Keratinocyte (primary cell): ENCODE measurements at regions not wholly inside any gene's neighbourhood (a gene's known extent, or its start where the extent isn't known, plus 50 kb on each side); places are given as distances from the start of the nearest gene placed in this dataset.
"Not testable (repeated sequence)": the region's sequence is repeated elsewhere in the genome, so short reads cannot be mapped to it uniquely, and the experiment has no call there.

Source experiments
- DNase-seq: peaks from one replicate; pipeline ENCODE4 v3.0.0-alpha.2; 2011; ENCODE audit warnings: low read depth, missing footprints, low spot score
- FAIRE-seq: peaks from 2 replicates; lab custom pipeline; 2011; peaks lifted over from hg19 to GRCh38; lab: Jason Lieb, UNC
- H2AFZ ChIP-seq: 2 replicates; pipeline ENCODE4 v1.6.0; 2012; ENCODE audit warnings: low read length, control low read depth, inconsistent platforms; ENCODE audit not compliant: control insufficient read depth
- H3K27ac ChIP-seq: 2 replicates; pipeline ENCODE4 v1.5.1; 2011; ENCODE audit warnings: low read length; ENCODE audit not compliant: control insufficient read depth, insufficient read depth
- H3K27me3 ChIP-seq: 3 replicates; pipeline ENCODE4 v1.6.0; 2011; ENCODE audit warnings: low read length; ENCODE audit not compliant: control insufficient read depth, insufficient read depth; ENCODE audit errors: extremely low read depth
- H3K36me3 ChIP-seq, 2 experiments: 2 replicates in 1 of 2; 3 replicates in 1 of 2; pipeline ENCODE4 v1.5.1; 2011; ENCODE audit warnings: low read length in 2 of 2, mild to moderate bottlenecking in 1 of 2; ENCODE audit not compliant: control insufficient read depth in 2 of 2, insufficient read depth in 2 of 2; ENCODE audit errors: extremely low read depth in 1 of 2
- H3K4me1 ChIP-seq: 3 replicates; pipeline ENCODE4 v1.5.1; 2011; ENCODE audit warnings: low read length; ENCODE audit not compliant: control insufficient read depth, insufficient read depth; ENCODE audit errors: extremely low read depth
- H3K4me2 ChIP-seq: 3 replicates; pipeline ENCODE4 v1.6.0; 2011; ENCODE audit warnings: low read depth, low read length; ENCODE audit not compliant: control insufficient read depth, insufficient read depth; ENCODE audit errors: extremely low read depth
- H3K4me3 ChIP-seq, 3 experiments: fragments of 200-600 bp in 1 of 3; sonication (generic) in 1 of 3; 2 replicates in 2 of 3; 3 replicates in 1 of 3; pipeline ENCODE4 v1.5.1; 2011 to 2016; ENCODE audit warnings: low read length in 3 of 3, mild to moderate bottlenecking in 3 of 3, control low read depth in 2 of 3, inconsistent platforms in 1 of 3, low read depth in 1 of 3, mixed read lengths in 1 of 3, mixed run types in 1 of 3, moderate library complexity in 1 of 3; ENCODE audit not compliant: control insufficient read depth in 2 of 3, insufficient read depth in 2 of 3; ENCODE audit errors: extremely low read depth in 1 of 3
- H3K79me2 ChIP-seq: 2 replicates; pipeline ENCODE4 v1.6.0; 2012; ENCODE audit warnings: low read length; ENCODE audit not compliant: control insufficient read depth, insufficient read depth
- H3K9ac ChIP-seq: 3 replicates; pipeline ENCODE4 v1.6.0; 2011; ENCODE audit warnings: low read length; ENCODE audit not compliant: control insufficient read depth, insufficient read depth; ENCODE audit errors: extremely low read depth
- H3K9me1 ChIP-seq: 3 replicates; pipeline ENCODE4 v1.6.0; 2011; ENCODE audit warnings: low read length; ENCODE audit not compliant: control insufficient read depth, insufficient read depth; ENCODE audit errors: extremely low read depth
- H3K9me3 ChIP-seq: 2 replicates; pipeline ENCODE4 v1.5.1; 2012; ENCODE audit warnings: low read depth, low read length; ENCODE audit not compliant: control insufficient read depth
- H4K20me1 ChIP-seq: 3 replicates; pipeline ENCODE4 v1.6.0; 2011; ENCODE audit warnings: low read length; ENCODE audit not compliant: control insufficient read depth, insufficient read depth; ENCODE audit errors: extremely low read depth
- EZH2 ChIP-seq: IDR thresholded peaks from one replicate; pipeline ENCODE4 v1.6.1; 2012; ENCODE audit warnings: inconsistent platforms, mild to moderate bottlenecking, low read length, moderate library complexity
- dilution Hi-C: fragments of 300-500 bp; cut with MboI; formaldehyde crosslinking; loops from one replicate; pipeline ENCODE4 v1.7.0; 2020; ENCODE audit warnings: low sequenced_read_pairs; ENCODE audit not compliant: extremely low pct_ligation_motif_present
- TF ChIP-seq, protein P1 (sequence below), 3 experiments: IDR thresholded peaks in 1 of 3; conservative IDR thresholded peaks in 1 of 3; optimal IDR thresholded peaks in 1 of 3; 2 replicates in 2 of 3; 3 replicates in 1 of 3; pipeline versions ENCODE3 to v1.5.1; 2011; ENCODE audit warnings: low read length in 3 of 3, mild to moderate bottlenecking in 3 of 3, moderate library complexity in 2 of 3, control low read depth in 1 of 3, inconsistent platforms in 1 of 3; ENCODE audit not compliant: insufficient read depth in 2 of 3; ENCODE audit errors: extremely low read depth in 1 of 3

- H3K4me1 ChIP-seq, result no peaks in the 10 kb centered on the region
- dilution Hi-C loops, result no loop called here
- FAIRE-seq, result no peak
Observed at GRCh38 chr6:14597090-14597489, 479.5 kb downstream of the CD83 start.

GRCh38 chr6:14598017-14598864 is 480.7 kb downstream of the CD83 start:
- no peak for DNase-seq
- Histone ChIP-seq H2AFZ (no peak overlapping the region), H3K79me2 (no peaks in the 10 kb centered on the region), H3K27me3 (no peaks in the 10 kb centered on the region), H3K9me1 (no peaks in the 10 kb centered on the region), H4K20me1 (no peaks in the 10 kb centered on the region), H3K9ac (no peak overlapping the region), H3K4me1 (no peaks in the 10 kb centered on the region), H3K27ac (no peak overlapping the region), H3K4me2 (no peak overlapping the region), H3K4me3 (no peak overlapping the region), H3K9me3 (no peaks in the 10 kb centered on the region), H3K36me3 (no peaks in the 10 kb centered on the region)
- dilution Hi-C loops, result no loop called here
- TF ChIP-seq, protein P1, sequence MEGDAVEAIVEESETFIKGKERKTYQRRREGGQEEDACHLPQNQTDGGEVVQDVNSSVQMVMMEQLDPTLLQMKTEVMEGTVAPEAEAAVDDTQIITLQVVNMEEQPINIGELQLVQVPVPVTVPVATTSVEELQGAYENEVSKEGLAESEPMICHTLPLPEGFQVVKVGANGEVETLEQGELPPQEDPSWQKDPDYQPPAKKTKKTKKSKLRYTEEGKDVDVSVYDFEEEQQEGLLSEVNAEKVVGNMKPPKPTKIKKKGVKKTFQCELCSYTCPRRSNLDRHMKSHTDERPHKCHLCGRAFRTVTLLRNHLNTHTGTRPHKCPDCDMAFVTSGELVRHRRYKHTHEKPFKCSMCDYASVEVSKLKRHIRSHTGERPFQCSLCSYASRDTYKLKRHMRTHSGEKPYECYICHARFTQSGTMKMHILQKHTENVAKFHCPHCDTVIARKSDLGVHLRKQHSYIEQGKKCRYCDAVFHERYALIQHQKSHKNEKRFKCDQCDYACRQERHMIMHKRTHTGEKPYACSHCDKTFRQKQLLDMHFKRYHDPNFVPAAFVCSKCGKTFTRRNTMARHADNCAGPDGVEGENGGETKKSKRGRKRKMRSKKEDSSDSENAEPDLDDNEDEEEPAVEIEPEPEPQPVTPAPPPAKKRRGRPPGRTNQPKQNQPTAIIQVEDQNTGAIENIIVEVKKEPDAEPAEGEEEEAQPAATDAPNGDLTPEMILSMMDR (optimal IDR thresholded peaks at IDR 0.05 in 1 of 3, IDR thresholded peaks at IDR 0.05 in 1 of 3, conservative IDR thresholded peaks at IDR 0.05 in 1 of 3; ENCODE audit: extremely low read depth in 1 of 3, insufficient read depth in 2 of 3, low read length in 3 of 3), result no peak
- no peak for FAIRE-seq

More at GRCh38 chr6:14597090-14597489, 479.5 kb downstream of the CD83 start:
- no peak for DNase-seq
- H4K20me1 ChIP-seq, result no peaks in the 10 kb centered on the region
- no peaks in the 10 kb centered on the region for H3K27me3 ChIP-seq
- no peak overlapping the region for H3K27ac ChIP-seq
- H3K4me3 ChIP-seq, result no peak overlapping the region
- no peak overlapping the region for H3K4me2 ChIP-seq
- no peaks in the 10 kb centered on the region for H3K36me3 ChIP-seq
- no peaks in the 10 kb centered on the region for H3K9me3 ChIP-seq
- no peak overlapping the region for H3K9ac ChIP-seq
- TF ChIP-seq EZH2, result no peak
- TF ChIP-seq, protein P1 (optimal IDR thresholded peaks at IDR 0.05 in 1 of 3, IDR thresholded peaks at IDR 0.05 in 1 of 3, conservative IDR thresholded peaks at IDR 0.05 in 1 of 3; ENCODE audit: extremely low read depth in 1 of 3, insufficient read depth in 2 of 3, low read length in 3 of 3), result no peak
- no peaks in the 10 kb centered on the region for H3K79me2 ChIP-seq
- no peak overlapping the region for H2AFZ ChIP-seq
- H3K9me1 ChIP-seq, result no peaks in the 10 kb centered on the region

DNA sequence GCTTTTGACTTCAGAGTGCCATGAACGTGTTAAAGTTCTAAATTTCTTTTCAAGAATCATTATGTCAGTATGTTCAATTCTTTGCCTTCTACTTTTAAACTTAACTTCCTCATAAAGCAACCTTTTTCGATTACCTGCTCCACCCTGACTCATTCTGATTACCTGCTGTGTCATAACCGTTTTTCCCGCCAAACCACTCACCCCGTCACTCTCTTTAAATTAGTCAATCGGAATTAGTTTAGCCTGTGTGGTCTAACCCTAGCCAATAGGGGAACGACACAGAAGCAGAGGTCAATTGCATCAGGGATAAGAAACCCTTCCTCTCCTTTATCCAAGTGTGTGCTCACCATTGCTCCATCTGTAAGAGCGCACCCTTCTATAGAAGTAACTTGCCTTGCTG is 482.7 kb downstream of the CD83 start:
- H3K79me2 ChIP-seq, H3K9ac ChIP-seq, H3K27ac ChIP-seq, H3K9me1 ChIP-seq, H3K4me3 ChIP-seq, dilution Hi-C loops, H3K27me3 ChIP-seq, H2AFZ ChIP-seq, FAIRE-seq, DNase-seq, H3K4me2 ChIP-seq, H3K9me3 ChIP-seq, H3K36me3 ChIP-seq, H4K20me1 ChIP-seq, H3K4me1 ChIP-seq: not testable (repeated sequence)
